GM18873 (cell line): ENCODE measurements at regions not wholly inside any gene's neighbourhood (a gene's known extent, or its start where the extent isn't known, plus 50 kb on each side); places are given as distances from the start of the nearest gene placed in this dataset.

Experiments
- ATAC-seq: cut with Tn5 transposase; IDR thresholded peaks from one replicate; pipeline ENCODE4 v1.9.1; 2021; ENCODE audit warnings: mild to moderate bottlenecking, moderate library complexity, moderate number of reproducible peaks; ENCODE audit not compliant: unreplicated experiment, low FRiP score

DNA sequence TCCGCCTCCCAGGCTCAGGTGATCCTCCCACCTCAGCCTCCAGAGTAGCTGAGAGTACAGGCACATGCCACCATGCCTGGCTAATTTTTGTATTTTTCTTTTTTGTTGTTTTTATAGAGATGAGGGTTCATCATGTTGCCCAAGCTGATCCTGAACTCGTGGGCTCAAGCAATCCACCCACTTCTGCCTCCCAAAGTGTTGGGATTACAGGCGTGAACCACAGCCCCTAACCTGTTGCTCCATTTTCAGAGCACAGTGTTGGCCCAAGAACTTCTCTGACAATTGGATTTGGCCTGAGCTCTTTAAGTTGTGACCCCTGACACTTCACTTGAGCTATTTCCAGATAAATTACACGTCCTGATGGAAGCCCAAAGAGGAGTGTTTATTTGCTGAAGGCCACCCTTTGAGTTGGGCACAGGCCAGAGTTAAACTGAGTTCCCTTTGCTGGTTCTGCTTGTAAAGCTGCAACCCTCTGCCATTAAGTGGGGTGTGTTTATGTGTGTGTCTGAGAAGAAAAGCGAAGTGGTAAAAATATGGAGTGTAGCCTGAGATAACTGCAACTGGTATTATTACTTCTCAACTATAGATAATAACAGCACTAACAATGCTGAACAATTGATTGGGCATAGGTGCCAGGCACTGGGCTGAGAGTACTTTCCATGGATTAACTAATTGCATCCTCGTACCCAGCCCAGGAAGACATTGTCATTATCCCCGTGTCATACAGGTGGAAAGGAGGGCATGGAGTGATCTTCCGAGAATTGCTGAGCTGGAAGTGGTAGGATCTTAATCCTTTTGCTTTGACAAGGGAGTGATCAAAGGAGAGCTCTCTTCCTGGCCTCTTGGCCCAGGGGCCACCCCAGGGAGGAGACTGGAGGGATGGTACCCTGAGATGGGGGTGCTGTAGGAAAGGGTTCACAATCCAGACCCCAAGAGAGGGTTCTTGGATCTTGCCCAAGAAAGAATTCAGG is 91.5 kb upstream of the PROK2 start:
- ATAC-seq: no peak

GRCh38 chr3:71875461-71875947 is 90.6 kb upstream of the PROK2 start:
- peak; percentile 85 for ATAC-seq

- ATAC-seq: no peak
Measured at GRCh38 chr3:71874618-71875017, 89.7 kb upstream of the PROK2 start.

GRCh38 chr3:71873093-71873611 is 88.2 kb upstream of the PROK2 start:
- no peak for ATAC-seq

GRCh38 chr3:71872256-71872655 is 87.3 kb upstream of the PROK2 start:
- no peak for ATAC-seq

- ATAC-seq: no peak
Measured at GRCh38 chr3:71870966-71871512, 86.1 kb upstream of the PROK2 start.

DNA sequence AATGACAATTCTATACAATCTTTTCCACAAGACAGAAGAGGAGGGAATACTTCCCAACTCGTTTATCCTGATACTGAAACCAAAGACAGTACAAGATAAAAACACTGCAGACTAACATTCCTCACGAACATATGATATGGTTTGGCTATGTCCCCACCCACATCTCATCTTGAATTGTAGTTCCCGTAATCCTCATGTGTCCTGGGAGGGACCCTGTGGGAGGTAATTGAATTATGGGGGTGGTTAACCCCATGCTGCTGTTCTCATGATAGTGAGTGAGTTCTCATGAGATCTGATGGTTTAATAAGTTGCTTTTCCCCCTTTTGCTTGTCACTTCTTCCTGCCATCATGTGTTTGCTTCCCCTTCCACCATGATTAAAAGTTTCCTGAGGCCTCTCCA is 83.9 kb upstream of the PROK2 start:
- no peak for ATAC-seq

DNA sequence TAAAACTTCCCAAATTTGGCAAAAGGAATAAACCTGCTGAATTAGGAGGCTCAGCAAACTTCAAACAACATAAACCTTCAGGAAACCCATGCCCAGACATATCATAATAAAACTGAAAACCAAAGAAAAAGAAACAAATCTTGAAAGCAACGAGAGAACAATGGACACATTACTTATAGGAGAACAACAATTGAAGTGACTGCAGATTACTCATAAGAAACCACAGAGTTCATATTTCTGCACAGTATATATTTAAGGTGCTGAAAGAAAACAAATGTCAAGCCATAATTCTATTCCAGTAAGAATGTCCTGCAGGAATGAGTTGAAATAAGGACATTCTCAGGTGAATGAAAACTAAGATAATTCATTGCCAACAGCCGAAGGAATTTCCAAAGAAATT is 80.8 kb upstream of the PROK2 start:
- no peak for ATAC-seq

- ATAC-seq: no peak
Measured at GRCh38 chr3:71863563-71864190, 78.7 kb upstream of the PROK2 start.

DNA sequence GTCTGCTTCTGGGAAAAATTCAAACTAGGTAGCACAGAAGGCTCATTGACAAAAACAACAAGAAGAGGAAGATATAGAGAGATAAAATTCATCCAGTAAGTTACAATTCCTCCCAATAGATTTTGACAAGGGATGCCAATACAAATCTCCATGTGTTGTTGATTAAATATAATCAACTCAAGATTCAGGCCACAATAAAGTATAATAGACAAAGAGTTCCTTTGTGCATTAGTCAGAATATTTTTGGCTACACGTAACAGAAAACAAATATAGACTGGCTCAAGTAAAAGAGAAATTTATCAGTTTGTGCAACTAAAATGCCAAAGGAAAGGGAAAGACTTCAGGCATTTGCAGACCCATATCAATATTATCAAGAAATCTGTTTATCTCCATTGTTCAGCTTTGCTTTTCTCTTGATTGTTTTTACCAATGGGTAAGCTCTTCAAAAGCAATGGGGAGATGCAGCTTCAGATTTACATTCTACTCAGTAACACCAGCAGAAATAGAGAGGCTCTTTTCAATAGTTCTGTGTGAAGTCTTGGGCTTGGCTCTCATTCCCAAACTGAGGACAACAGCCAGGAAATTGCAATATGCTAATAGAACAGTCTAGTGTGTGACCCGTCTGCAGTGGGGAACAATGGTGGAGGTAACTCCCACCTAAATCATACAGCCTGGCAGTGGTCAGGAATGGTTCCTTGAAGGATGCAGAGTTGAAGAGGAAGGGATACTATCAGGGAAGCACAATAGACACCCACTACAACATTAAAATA is 77.6 kb upstream of the PROK2 start:
- ATAC-seq: no peak

- ATAC-seq: no peak
Measured at GRCh38 chr3:71859123-71859519, 74.2 kb upstream of the PROK2 start.

- ATAC-seq: no peak
Measured at GRCh38 chr3:71858503-71859122, 73.7 kb upstream of the PROK2 start.

GRCh38 chr3:71857956-71858355 is 73.0 kb upstream of the PROK2 start:
- ATAC-seq: no peak

DNA sequence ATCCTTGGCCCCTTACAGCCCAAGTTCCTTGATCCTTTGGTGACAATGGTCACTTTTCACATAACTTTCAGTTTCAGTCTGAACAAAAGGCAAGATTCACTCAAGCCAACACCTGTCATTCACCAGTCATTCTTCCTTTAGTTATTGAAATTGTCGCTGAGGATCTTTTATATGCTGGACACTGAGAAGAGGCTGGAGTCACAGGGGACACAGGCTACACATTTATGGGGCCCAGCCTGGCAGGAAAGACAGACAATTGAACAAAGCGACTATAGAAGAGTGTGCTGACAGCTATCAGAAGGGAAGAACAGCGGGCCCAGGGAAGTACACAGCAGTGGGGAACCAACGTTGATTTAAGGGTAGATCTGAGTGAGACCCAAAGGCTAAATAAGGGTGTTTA is 69.8 kb upstream of the PROK2 start:
- no peak for ATAC-seq

DNA sequence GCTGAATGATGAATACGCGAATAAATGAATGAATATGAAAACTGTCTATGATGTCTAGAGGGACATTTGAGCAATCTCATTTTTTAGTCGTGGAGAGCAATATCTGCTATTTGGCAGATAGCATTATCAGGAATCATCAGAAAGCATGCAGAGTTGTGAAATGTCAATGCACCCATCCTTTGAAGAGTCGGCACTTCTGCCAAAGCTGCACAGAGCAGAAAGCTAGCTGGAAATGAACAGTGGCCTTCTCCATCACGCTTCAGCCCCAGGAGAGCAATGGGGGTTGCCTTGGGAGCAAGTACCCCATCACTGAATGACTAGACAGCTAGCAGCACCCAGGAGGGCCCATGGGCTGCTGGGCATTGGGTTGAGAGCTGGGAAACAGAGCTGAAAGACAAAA is 69.1 kb upstream of the PROK2 start:
- ATAC-seq: no peak

DNA sequence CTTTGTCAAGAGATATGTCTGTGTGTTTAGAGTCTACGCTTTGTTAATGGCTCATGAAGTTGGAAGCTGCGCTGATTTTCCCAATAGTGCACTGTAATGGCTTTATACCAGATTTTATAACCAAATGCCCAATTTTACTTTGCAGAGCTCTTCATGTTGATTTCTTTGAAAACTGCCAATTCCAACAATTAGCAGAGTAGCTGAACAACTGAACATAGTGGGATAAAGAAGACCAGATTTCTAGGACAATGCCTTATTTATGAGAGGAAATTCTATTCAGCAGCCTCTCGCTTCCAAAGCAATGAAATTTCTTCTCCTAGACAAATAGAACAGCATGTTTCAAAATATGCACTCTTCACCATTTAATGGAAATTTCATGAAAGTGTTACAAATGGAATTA is 66.9 kb upstream of the PROK2 start:
- no peak for ATAC-seq

- no peak for ATAC-seq
Measured at GRCh38 chr3:71850654-71851053, 65.7 kb upstream of the PROK2 start.

GRCh38 chr3:71849681-71850080 is 64.7 kb upstream of the PROK2 start:
- ATAC-seq: no peak

- no peak for ATAC-seq
Measured at GRCh38 chr3:71847794-71848193, 62.8 kb upstream of the PROK2 start.

DNA sequence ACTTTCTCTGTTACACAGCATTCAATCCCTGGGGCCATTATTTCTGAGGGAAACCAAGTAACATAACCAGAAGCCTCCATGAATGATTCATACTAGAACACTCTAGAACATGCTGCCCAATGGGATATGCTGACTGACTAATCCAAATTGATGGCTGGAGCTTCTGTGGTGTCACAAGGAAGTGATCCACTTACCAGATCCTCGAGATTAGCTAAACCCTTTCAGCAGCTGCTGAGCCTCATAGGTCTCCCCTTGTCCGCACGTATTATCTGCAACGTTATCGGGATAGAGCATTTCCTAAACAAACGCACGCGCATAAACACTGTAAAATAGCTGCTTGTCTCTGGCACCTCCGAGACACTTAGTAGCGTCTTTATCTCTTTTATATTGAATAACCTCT is 61.2 kb upstream of the PROK2 start:
- no peak for ATAC-seq
